C4-2B (cell line): ENCODE measurements at regions not wholly inside any gene's neighbourhood (a gene's known extent, or its start where the extent isn't known, plus 50 kb on each side); places are given as distances from the start of the nearest gene placed in this dataset.

ENCODE experiments used
- H3K27ac ChIP-seq: fragments of 450-650 bp; 2 replicates; pipeline ENCODE4 v1.5.1; 2017
- CTCF ChIP-seq: fragments of 450-650 bp; conservative IDR thresholded peaks from 2 replicates; pipeline ENCODE4 v1.5.1; 2017; ENCODE audit warnings: mild to moderate bottlenecking
- ZFX ChIP-seq: fragments of 450-650 bp; IDR thresholded peaks from 2 replicates; pipeline ENCODE4 v1.6.1; 2017

GRCh38 chr2:145481334-145481922, 961.5 kb upstream of the ZEB2 start:
- TF ChIP-seq ZFX = no peak
- TF ChIP-seq CTCF = no peak
- H3K27ac ChIP-seq = no peak overlapping the region

GRCh38 chr2:145464866-145465265, 944.9 kb upstream of the ZEB2 start:
- no peak for TF ChIP-seq CTCF
- TF ChIP-seq ZFX = no peak
- H3K27ac ChIP-seq = no peak overlapping the region

GRCh38 chr2:145460112-145460511, 940.2 kb upstream of the ZEB2 start:
- TF ChIP-seq CTCF = no peak
- no peak for TF ChIP-seq ZFX
- H3K27ac ChIP-seq = no peak overlapping the region

- H3K27ac ChIP-seq = no peak overlapping the region
- TF ChIP-seq CTCF (peak; percentile 28), ZFX (no peak)
These were observed 911.4 kb upstream of the ZEB2 start for GRCh38 chr2:145431181-145431951.

GRCh38 chr2:145423809-145424208, 903.9 kb upstream of the ZEB2 start:
- no peak for TF ChIP-seq ZFX
- TF ChIP-seq CTCF = no peak
- no peak overlapping the region for H3K27ac ChIP-seq

- TF ChIP-seq CTCF (no peak), ZFX (no peak)
- H3K27ac ChIP-seq = no peak overlapping the region
These were observed 902.7 kb upstream of the ZEB2 start for GRCh38 chr2:145422576-145422975.

GRCh38 chr2:145421841-145422240, 901.9 kb upstream of the ZEB2 start:
- H3K27ac ChIP-seq = no peak overlapping the region
- TF ChIP-seq CTCF = no peak
- TF ChIP-seq ZFX = no peak
